ENCODE measurements at regions not wholly inside any gene's neighbourhood (a gene's known extent, or its start where the extent isn't known, plus 50 kb on each side); places are given as distances from the start of the nearest gene placed in this dataset.
"Not testable (repeated sequence)": the region's sequence is repeated elsewhere in the genome, so short reads cannot be mapped to it uniquely, and the experiment has no call there.

- DNase-seq: no peak
Measured at GRCh38 chr5:67732921-67733320, 482.6 kb upstream of the PIK3R1 start.

GRCh38 chr5:67732471-67732870 lies 483.1 kb upstream of the PIK3R1 start:
- DNase-seq: no peak

- no peak for DNase-seq
Measured at GRCh38 chr5:67731886-67732285, 483.7 kb upstream of the PIK3R1 start.

- DNase-seq: no peak
Measured at GRCh38 chr5:67730917-67731474, 484.6 kb upstream of the PIK3R1 start.

- DNase-seq: no peak
Measured at GRCh38 chr5:67728326-67728890, 487.1 kb upstream of the PIK3R1 start.

GRCh38 chr5:67725604-67726003 lies 490.0 kb upstream of the PIK3R1 start:
- DNase-seq: no peak

GRCh38 chr5:67724412-67725135 lies 491.0 kb upstream of the PIK3R1 start:
- DNase-seq: no peak

- DNase-seq: no peak
Measured at GRCh38 chr5:67723873-67724272, 491.7 kb upstream of the PIK3R1 start.

GRCh38 chr5:67722582-67722981 lies 493.0 kb upstream of the PIK3R1 start:
- not testable (repeated sequence) for DNase-seq

- DNase-seq: no peak
Measured at GRCh38 chr5:67720162-67720772, 495.3 kb upstream of the PIK3R1 start.

- DNase-seq: no peak
Measured at GRCh38 chr5:67702008-67702407, 505.4 kb upstream of the CD180 start.

GRCh38 chr5:67699560-67699959 lies 503.0 kb upstream of the CD180 start:
- no peak for DNase-seq

GRCh38 chr5:67696446-67696845 lies 499.8 kb upstream of the CD180 start:
- DNase-seq: no peak

GRCh38 chr5:67695369-67695768 lies 498.8 kb upstream of the CD180 start:
- DNase-seq: no peak

- DNase-seq: no peak
Measured at GRCh38 chr5:67694810-67695191, 498.2 kb upstream of the CD180 start.

GRCh38 chr5:67693956-67694809 lies 497.6 kb upstream of the CD180 start:
- DNase-seq: no peak

- no peak for DNase-seq
Measured at GRCh38 chr5:67686746-67687145, 490.1 kb upstream of the CD180 start.

- DNase-seq: no peak
Measured at GRCh38 chr5:67681703-67682102, 485.1 kb upstream of the CD180 start.

- DNase-seq: no peak
Measured at GRCh38 chr5:67680099-67680498, 483.5 kb upstream of the CD180 start.

GRCh38 chr5:67679184-67679841 lies 482.7 kb upstream of the CD180 start:
- no peak for DNase-seq

- DNase-seq: no peak
Measured at GRCh38 chr5:67678594-67678993, 482.0 kb upstream of the CD180 start.

- DNase-seq: no peak
Measured at GRCh38 chr5:67677422-67677970, 480.9 kb upstream of the CD180 start.
